ENCODE measurements at regions not wholly inside any gene's neighbourhood (a gene's known extent, or its start where the extent isn't known, plus 50 kb on each side); places are given as distances from the start of the nearest gene placed in this dataset.

- TF ChIP-seq CTCF (conservative IDR thresholded peaks at IDR 0.05; ENCODE audit: low read length): no peak
- TF ChIP-seq EZH2phosphoT487 (IDR thresholded peaks at IDR 0.05; ENCODE audit: borderline replicate concordance, low read depth, low read length): no peak
Measured at GRCh38 chr13:85019121-85019520, 780.1 kb downstream of the SLITRK6 start.
